Neural progenitor cell (in vitro differentiated cells): ENCODE measurements at regions not wholly inside any gene's neighbourhood (a gene's known extent, or its start where the extent isn't known, plus 50 kb on each side); places are given as distances from the start of the nearest gene placed in this dataset.

Source experiments
- CTCF ChIP-seq: fragments of 200-600 bp; sonication (generic); IDR thresholded peaks from 2 replicates; pipeline ENCODE4 v1.5.1; 2017; ENCODE audit warnings: antibody characterized with exemption, mild to moderate bottlenecking
- EZH2 ChIP-seq: fragments of 200-600 bp; sonication (generic); IDR thresholded peaks from 2 replicates; pipeline ENCODE4 v1.6.1; 2017; ENCODE audit warnings: antibody characterized with exemption, mild to moderate bottlenecking, moderate library complexity

- TF ChIP-seq EZH2 (no peak), CTCF (no peak)
Measured at GRCh38 chrX:113802837-113803236, 781.0 kb upstream of the HTR2C start.
